GM21360 (cell line): ENCODE measurements at regions not wholly inside any gene's neighbourhood (a gene's known extent, or its start where the extent isn't known, plus 50 kb on each side); places are given as distances from the start of the nearest gene placed in this dataset.
"Not testable (repeated sequence)": the region's sequence is repeated elsewhere in the genome, so short reads cannot be mapped to it uniquely, and the experiment has no call there.

Source experiments
- ATAC-seq: cut with Tn5 transposase; IDR thresholded peaks from one replicate; pipeline ENCODE4 v1.9.1; 2021; ENCODE audit warnings: mild to moderate bottlenecking, moderate library complexity; ENCODE audit not compliant: unreplicated experiment

DNA sequence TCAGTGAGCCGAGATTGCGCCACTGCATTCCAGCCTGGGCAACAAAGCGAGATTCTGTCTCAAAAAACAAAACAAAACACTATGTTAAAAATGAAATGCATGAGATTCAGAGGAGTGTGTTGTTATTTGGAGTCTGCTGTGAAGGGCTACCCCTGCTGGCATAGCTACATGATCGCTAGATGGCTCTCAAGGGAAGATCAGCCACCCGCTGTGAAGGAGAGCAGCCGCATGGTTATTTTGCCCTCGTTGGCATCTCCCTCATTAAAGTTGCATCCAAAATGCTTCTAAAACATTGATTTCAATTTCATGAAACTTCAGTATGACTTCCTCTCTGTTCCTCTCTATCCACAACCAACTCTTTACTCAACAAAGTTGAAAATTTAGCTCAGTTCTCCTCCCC, 54.8 kb upstream of the NDUFV2 start:
- ATAC-seq: no peak

DNA sequence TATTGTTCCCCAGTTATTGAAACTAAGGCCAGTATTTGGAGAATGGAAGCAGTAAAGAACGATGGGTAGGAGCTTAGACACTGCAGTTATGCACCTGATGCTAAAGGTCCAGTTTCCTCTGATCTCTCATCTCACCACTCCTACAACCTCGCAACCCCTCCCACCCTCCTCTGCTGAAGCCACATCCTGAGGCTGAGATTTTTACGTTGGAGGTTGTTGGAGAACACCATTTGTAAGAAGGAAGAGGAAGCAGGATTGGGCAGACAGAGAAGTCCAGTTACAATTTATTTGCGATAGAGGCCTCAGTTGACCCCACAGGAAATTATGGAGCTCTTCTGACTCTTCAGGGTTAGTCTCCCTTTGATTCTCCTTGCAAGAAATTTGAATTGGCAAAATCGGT, 54.3 kb upstream of the NDUFV2 start:
- no peak for ATAC-seq

DNA sequence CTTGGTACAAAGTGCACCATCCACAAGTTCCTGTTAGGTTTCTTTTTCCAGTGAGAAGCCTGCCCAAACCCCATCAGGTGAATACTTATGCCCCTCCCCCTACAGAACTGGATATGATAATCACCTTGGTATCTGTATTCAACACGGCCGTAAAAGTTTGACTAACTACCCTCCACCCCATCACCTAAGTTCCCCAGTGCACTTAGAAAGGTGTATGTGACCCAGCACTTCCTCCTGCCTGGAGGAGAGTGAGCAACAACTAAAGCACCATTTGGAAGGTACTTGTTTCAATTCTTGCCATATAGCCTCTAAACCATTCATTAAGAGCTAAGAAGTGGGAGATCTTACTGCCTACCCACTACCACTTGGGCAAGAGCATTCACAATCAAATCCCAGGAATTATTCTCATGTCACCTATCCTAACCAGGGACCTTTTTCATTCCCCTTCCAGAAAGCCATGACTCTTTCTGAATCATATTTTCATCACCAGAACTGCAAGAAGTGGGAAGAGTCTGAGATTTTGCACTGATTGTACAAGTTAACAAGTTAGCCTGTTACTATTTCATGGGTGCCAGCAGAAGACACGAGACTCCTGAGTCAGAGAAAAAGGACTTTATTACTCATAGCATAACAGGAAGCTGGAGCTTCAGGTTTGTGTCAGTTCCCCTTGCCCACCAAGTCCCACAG, 53.5 kb upstream of the NDUFV2 start:
- ATAC-seq: no peak

DNA sequence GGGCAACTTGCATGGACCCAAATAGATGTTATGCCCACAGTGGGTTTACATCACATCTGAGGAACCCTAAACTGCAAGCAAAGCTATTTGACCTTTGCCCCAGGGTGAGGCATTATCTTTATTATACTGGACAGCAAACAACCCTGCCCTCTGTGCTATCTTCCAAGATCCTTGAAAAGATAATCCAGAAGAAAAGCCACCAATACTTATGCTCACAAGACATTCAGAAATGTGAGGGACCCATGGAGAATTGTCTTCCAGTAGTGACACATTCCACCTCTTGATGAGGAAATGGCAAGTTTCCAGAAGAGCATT, 53.0 kb upstream of the NDUFV2 start:
- no peak for ATAC-seq

DNA sequence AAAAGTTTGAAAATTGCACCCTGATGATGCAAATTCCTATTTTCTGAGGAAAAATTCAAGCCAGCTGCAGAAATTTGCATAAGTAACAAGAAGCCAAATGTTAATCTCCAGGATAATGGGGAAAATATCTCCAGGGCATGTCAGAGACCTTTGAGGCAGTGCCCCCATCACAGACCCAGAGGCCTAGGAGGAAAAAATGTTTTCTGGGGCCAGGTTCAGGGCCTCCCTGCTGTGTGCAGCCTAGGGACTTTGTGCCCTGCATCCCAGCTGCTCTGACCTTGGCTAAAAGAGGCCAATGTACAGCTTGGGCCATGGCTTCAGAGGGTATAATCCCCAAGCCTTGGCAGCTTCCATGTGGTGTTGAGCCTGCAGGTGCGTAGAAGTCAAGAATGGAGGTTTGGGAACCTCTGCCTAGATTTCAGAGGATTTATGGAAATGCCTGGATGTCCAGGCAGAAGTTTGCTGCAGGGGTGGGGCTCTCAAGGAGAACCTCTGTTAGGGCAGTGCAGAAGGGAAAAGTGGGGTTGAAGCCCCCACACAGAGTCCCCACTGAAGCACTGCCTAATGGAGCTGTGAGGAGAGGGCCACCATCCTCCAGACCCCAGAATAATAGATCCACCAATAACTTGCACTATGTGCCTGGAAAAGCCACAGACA, 51.7 kb upstream of the NDUFV2 start:
- ATAC-seq: not testable (repeated sequence)
